ENCODE measurements at regions not wholly inside any gene's neighbourhood (a gene's known extent, or its start where the extent isn't known, plus 50 kb on each side); places are given as distances from the start of the nearest gene placed in this dataset.

GRCh38 chr12:60391051-60391450 is 795.2 kb downstream of the SLC16A7 start:
- DNase-seq: no peak

DNA sequence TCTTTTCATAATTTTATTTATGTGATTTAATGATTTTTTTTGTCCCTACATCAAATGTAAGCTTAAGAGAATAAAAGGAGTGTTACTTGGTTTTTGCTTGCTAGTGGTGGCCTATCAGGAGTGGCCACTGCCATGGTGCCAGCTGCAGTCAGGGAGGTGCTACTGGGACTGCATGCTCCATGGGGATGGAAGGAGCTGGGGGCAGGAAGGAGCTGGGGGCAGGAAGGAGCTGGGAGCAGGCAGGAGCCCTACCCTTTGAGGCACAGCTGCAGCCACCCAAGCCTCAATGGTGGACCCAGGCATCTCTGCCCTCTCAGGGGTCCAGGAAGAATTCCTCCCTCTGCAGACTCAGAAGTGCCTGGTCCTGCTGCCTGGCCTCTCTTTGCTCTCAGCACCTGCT is 796.0 kb downstream of the SLC16A7 start:
- DNase-seq: no peak

GRCh38 chr12:60393093-60393492 is 797.3 kb downstream of the SLC16A7 start:
- no peak for DNase-seq

DNA sequence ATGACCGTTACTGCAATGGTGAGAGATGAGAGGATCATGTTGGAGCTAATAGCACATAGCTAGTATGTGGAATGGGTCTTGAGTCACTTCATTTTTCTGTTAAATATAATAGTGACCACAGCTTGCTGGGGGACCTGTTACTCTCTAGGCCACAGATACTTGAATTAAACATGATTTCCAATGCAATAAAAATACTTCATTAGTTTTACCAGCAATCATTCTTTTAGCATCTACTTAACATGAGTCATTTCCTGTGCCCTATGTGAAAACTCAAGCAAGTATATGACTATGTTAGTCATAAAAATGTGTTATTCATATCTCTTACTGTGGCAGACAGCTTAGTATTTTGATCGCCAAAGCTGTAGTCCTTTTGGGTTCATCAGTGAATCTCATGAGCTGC is 798.8 kb downstream of the SLC16A7 start:
- no peak for DNase-seq

DNA sequence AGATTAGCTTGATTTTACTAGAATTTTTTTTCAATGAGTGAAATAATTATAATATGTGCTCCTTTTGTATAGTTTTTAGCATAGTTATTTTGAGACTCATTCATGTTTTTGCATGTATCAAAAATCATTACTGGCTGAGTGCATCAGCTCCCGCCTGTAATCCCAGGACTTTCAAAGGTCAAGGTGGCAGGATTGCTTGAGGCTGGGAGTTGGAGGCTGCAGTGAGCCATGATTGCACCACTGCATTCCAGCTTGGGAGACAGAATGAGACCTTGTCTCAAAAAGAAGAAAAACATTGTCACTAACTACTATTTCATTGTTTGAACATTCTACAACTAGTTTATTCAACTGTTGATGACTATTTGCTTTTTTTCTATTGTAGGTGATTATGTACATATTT is 802.7 kb downstream of the SLC16A7 start:
- DNase-seq: no peak

- DNase-seq: no peak
Measured at GRCh38 chr12:60399064-60399463, 803.2 kb downstream of the SLC16A7 start.

GRCh38 chr12:60402996-60403395 is 807.2 kb downstream of the SLC16A7 start:
- DNase-seq: no peak

DNA sequence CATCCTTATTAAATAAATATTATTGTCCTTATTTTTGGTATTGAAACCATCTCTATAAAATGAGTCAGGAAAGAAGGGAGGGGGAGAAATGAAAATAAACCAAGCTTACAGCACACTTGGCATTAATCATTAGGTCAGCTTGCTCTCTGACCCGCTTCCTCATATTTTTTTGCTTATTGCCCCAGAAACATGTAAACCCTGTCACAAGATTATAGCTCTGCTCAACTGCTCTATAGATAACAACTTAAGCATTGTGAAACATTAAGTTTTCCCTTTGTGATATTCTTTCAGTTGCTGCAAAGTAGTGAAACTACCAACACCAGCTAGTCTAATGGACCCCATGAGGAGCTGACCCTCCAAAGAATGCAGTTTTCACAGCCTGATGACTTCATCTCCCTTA is 819.5 kb downstream of the SLC16A7 start:
- DNase-seq: no peak

DNA sequence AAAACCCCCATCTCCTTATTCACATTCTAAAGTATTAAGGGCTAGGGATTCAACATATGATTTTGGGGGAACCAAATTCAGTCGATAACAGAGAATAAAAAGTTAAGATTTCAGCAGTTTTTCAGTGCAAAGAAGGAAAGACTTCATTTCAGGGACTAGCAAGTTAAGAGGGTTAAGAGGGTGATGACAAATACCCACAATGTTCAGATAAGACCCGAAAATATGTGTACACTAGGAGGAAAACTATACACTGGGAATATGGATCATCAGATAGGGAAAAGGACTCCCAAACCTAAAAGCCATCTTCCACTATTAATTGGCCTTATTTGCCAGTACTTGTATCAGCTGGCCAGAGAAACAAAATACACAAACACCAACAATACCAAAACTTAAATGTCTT is 824.2 kb downstream of the SLC16A7 start:
- no peak for DNase-seq

DNA sequence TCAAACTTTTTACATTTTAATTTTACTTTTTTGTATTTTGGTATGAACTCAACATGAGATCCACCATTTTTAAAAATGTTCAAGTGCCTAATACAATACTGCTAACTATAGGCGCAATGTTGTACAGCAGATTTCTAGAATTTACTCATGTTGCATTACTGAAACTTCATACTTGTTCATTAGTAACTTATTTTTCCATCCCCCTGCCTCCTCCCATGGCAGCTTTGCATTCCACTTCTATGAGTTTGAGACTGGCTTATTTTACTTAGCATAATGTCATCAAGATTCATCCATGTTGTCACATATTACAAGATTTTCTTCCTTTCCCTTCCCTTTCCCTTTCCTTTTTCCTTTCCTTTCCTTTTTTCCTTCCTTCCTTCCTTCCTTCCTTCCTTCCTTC is 825.9 kb downstream of the SLC16A7 start:
- DNase-seq: no peak

DNA sequence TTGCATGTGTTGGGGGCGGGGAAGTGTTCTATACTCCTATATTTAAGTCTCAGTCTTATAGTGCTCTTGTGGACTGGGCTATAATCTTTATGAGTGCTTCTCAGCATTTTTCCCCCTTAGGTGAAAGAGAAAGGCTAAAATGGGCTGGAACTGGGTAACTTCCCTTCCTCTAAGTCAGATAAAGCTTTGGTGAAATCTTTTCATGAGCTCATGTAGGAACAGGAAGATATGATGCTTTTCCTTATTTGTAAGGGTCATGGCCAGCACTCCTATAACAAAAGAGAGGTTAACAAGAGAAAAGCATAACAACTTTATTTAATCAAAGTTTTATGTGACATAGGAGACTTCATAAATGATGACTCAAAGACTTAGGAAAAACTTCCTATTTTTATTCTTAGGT is 841.5 kb downstream of the SLC16A7 start:
- DNase-seq: no peak

DNA sequence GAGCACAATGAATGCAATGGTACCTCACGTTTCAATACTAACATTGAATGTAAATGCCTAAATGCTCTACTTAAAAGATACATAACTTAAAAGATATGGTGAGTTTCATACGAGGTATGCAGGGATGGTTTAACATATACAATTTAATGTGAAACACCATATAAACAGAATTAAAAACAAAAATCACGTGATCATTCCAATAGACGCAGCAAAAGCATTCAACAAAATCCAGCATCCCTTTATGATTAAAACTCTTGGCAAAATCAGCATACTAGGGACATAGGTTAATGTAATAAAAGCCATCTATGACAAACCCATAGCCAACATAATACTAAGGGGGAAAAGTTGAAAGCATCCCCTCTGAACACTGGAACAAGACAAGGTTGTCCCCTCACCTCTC is 845.7 kb downstream of the SLC16A7 start:
- DNase-seq: no peak

GRCh38 chr12:60451457-60451856 is 855.6 kb downstream of the SLC16A7 start:
- no peak for DNase-seq

DNA sequence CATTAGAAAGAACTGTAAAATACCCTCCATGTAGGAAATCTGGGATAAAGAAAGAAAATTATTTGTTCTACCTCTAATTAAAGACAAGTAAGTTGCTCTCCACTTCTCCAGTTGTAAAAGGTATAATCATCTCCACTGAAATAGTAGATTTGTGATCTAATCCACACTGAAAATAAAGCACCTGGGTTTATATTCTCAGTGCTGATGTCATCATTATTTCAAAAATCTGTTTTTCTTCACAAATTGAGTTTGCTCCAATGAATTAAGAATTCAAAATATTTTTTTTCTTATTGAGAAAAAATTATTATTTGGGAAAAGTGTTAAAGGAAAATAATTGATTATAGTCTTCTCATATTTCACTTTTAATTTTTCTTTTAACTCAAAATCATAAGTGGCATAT is 869.2 kb downstream of the SLC16A7 start:
- no peak for DNase-seq

GRCh38 chr12:60468546-60468945 is 872.7 kb downstream of the SLC16A7 start:
- DNase-seq: no peak

- no peak for DNase-seq
Measured at GRCh38 chr12:60475825-60476224, 880.0 kb downstream of the SLC16A7 start.

DNA sequence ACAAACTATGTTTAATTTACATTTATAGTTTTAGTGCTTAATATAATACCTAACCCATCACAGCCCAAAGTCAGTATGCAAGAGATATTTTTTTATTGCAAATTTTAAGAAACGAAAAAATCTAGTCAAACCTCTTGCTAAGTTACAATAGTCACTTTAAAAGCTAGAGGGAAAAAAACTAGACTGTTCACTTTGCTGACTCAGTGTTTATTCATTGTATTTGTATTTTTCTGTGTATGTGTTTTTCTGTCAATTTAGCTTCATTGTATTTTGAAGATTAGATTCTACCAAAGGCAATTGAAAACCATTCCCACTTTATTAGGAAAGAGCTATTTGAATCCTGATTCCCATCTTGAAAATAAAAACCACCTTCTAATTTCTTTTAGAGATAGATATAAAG is 891.5 kb downstream of the SLC16A7 start:
- DNase-seq: no peak

- DNase-seq: no peak
Measured at GRCh38 chr12:60489071-60489470, 893.2 kb downstream of the SLC16A7 start.

DNA sequence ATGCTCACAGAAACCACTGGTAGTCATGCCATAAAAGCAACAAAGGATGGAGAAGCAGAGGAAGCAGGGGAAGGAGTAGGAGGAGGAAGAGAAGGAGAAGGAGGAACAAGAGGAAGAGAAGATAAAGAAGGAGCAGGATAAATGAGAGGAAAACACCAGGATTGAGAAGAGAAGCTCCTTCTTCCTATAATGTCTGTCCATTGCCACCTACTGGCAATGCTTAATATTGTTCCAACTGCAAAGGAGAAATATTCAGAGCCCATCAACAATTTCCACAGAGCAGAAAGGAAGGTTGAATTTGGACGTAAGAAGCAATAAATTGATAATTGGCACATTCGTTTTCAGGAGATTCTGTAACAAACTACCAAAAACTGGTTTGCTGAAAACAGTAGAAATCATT is 898.4 kb downstream of the SLC16A7 start:
- DNase-seq: no peak

DNA sequence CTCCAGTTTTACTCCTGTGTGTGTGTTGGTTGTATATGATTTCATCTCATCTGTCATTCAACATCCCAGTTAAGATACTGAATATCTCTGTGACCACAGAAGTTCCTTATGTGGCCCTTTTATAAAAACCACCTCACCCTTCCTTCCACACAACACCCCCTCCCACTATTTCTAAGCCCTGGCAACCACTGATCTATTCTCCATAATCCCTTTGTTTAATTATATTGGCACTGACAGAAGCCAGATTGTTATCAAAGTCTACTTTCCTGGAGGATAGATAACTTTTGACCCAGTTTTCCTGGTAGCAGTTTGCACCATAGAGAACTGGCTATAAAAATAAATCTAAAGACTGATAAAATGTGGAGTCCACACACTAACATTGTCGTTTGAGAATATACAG is 902.8 kb downstream of the SLC16A7 start:
- DNase-seq: no peak

DNA sequence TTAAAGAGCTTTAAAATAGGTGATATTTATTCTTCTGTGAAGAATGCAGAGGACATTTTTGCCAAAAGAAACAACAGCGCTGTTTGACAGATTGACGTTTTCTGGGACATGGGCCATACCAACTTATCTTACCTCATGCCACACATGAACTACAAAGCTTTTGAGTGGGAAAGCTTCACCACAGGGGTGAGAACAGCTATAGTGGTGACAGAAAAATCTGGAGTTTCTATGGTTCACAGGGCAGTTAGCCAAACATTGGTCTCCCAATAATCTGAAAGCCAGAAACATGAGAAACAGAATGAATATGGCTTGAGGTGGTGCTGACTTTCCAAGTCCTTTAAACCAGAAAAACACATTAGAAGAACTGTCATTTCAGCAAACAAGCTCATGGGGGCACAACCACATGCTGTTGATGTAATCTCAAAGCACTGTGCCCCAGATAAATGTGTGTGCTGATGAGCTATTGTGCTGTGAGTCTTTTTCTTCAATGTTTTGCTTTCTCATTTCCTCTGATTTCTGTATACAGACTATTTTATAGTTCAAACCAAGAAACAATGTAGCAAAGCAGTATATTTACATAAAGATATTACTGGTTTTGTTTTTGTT is 905.4 kb downstream of the SLC16A7 start:
- no peak for DNase-seq

GRCh38 chr12:60522684-60523400 is 927.0 kb downstream of the SLC16A7 start:
- DNase-seq: no peak

- no peak for DNase-seq
Measured at GRCh38 chr12:60529261-60529660, 933.4 kb downstream of the SLC16A7 start.

- no peak for DNase-seq
Measured at GRCh38 chr12:60529723-60530122, 933.9 kb downstream of the SLC16A7 start.

GRCh38 chr12:60535363-60535762 is 939.5 kb downstream of the SLC16A7 start:
- no peak for DNase-seq
